ENCODE measurements at regions not wholly inside any gene's neighbourhood (a gene's known extent, or its start where the extent isn't known, plus 50 kb on each side); places are given as distances from the start of the nearest gene placed in this dataset.
A peak's percentile ranks its signal among the peaks of the same experiment; 100 is the strongest.

DNA sequence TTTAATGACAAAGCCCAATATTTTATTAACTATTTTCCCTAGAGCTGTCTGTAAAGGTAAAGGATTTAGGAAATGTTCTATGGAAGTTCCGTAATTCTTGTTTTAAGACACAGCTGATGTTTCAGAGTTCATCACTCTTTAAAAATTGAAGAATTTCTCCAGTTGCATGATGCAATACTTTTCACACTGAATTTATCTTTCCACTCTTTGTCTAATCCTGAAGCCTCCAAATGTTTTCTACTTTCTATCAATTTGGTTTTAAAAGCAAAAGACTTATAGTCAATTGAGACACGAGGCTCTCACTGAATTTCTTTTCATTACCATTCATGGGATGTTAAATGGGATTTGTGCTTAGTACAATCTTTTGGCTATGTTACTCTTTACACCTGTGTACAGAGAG, 223.2 kb downstream of the TDRD15 start:
- H3K4me3 ChIP-seq (ENCODE audit: low read length): no peak overlapping the region
- TF ChIP-seq, protein P1, sequence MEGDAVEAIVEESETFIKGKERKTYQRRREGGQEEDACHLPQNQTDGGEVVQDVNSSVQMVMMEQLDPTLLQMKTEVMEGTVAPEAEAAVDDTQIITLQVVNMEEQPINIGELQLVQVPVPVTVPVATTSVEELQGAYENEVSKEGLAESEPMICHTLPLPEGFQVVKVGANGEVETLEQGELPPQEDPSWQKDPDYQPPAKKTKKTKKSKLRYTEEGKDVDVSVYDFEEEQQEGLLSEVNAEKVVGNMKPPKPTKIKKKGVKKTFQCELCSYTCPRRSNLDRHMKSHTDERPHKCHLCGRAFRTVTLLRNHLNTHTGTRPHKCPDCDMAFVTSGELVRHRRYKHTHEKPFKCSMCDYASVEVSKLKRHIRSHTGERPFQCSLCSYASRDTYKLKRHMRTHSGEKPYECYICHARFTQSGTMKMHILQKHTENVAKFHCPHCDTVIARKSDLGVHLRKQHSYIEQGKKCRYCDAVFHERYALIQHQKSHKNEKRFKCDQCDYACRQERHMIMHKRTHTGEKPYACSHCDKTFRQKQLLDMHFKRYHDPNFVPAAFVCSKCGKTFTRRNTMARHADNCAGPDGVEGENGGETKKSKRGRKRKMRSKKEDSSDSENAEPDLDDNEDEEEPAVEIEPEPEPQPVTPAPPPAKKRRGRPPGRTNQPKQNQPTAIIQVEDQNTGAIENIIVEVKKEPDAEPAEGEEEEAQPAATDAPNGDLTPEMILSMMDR (IDR thresholded peaks at IDR 0.05; ENCODE audit: insufficient read depth, low read depth, low read length, missing control alignments): no peak
- no peak for DNase-seq (ENCODE audit: low read depth)

DNA sequence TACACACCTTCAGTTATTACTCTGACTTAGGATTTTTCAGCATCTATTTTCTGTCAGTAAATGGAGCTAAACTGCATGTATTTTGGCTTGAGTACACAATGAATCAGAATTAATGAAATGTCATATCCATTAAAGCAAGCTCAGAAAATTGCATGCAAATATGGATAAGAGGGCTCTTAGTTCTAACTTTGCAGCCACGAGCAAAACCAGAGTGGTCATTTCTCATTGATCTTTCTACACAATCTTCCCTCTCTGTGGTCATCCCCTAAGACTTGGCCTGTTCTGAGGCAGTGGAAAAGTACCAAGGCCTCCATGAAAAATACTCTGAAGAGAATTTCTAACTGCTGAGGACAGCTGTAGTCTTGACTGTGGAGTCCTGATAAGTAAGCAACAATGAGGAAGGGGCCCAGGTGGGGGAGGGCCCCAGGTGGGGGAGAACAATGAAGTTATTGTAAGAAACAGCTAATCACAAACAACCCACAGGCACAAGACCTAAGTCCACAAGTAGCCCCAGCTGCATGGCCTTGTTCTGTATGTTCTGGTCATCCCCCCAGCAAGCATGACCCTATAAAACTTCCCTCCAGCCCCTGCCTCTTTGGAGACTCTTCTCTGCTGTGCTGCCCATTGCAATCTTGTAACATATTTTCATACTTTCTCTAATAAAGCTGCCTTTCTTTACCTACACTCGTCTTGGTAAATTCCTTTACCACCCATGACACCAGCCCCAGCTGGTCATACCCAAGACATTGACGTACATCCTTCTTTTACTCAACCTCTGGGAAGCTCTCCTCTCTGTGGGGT, 230.3 kb downstream of the TDRD15 start:
- H3K4me3 ChIP-seq (ENCODE audit: low read length): no peak overlapping the region
- TF ChIP-seq, protein P1 (IDR thresholded peaks at IDR 0.05; ENCODE audit: insufficient read depth, low read depth, low read length, missing control alignments): no peak
- no peak for DNase-seq (ENCODE audit: low read depth)

DNA sequence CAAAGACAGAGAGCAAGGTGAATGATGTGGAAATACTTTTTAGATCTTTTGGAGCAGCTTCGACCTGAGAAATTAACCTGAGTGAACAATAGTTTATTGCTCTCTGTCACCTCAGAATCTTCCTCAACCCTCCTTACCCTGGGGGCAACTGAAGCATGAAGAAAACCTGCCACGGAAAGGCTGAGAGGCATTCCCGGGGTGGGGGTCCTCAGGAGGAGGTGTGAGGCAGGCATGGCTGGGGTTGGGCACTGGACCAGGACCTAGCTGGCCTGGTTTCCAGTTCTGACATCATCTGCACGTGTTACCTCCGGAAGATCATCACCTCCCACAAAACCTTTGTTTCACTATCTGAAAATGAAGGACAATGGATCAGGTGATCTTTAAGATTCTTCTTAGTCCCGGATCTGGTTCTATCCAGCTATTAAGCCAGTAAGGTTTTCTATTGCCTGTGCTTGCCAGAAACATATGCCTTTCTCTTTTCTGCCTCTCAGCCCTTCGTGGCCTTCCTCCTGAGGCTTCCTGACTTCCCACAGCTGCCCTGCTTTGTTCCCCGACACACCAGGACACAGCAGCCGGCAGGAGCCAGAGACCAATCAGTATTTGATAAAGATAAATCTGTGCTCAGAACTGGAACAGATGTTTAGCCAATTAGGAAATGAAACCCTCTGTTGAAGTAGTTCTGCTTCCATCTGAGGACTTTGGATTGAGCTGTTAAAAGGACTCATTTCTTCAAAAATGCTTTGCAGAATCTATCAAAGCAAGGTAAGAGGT, 232.5 kb downstream of the TDRD15 start:
- no peak for DNase-seq (ENCODE audit: low read depth)
- no peak overlapping the region for H3K4me3 ChIP-seq (ENCODE audit: low read length)
- TF ChIP-seq, protein P1 (IDR thresholded peaks at IDR 0.05; ENCODE audit: insufficient read depth, low read depth, low read length, missing control alignments): no peak

DNA sequence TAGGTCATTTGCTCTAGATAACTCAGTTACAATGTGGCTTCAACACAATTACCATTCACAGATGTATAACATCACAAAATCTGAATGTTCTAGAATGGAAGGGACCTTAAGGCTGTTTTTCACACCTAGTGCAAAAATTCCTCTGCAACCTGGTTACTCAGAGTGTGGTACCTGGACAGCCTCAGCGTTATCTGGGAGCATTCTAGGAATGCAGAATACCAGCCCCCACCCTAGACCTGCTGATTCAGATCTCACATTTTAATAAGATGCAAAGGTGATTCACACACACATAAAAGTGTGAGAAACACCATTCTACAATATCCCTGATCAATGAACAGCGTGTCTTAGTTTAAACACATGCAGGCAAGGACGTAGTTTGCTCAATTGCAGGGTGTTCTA, 233.1 kb downstream of the TDRD15 start:
- DNase-seq (ENCODE audit: low read depth): no peak
- no peak overlapping the region for H3K4me3 ChIP-seq (ENCODE audit: low read length)
- TF ChIP-seq, protein P1 (IDR thresholded peaks at IDR 0.05; ENCODE audit: insufficient read depth, low read depth, low read length, missing control alignments): no peak

DNA sequence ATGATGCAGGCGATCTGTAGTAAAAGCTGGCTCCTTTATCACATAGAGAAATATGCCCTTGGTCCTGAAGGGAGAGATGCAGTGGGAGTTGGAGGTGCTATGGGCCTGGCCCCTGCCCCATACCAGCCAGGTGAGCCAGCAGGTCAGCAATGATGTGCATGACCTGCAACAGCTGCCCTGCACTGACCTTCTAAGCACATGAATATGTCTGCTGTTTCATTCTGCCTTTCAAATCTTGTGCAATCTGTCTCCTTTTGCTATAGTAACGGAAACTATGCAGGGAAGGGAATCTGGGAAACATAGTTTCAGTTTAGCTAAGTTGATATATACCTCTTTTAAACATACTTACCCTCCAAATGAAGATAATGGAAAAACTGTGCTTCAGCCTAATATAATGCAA, 235.2 kb downstream of the TDRD15 start:
- DNase-seq (ENCODE audit: low read depth): no peak
- TF ChIP-seq, protein P1 (IDR thresholded peaks at IDR 0.05; ENCODE audit: insufficient read depth, low read depth, low read length, missing control alignments): no peak
- H3K4me3 ChIP-seq (ENCODE audit: low read length): no peak overlapping the region

DNA sequence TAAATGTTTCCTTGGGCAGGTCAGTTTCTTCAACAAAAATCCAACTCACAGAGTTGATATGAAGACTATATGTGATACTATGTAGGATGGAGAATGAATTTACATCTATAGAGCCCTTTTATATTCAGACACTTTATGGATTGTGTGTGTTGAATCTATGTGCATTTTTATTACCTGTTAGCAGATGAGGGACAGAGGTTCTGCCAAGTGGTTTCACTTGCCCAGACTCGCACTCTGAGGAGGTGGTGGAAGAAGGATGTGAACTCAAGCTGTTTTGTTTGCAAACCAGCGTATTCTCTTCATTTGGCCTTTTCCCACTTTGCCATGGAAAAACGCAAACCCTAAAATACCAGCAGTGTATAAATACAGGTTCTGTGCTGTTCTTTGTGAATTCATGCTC, 237.6 kb downstream of the TDRD15 start:
- H3K4me3 ChIP-seq (ENCODE audit: low read length): no peak overlapping the region
- peak; percentile 6 for DNase-seq (ENCODE audit: low read depth)
- TF ChIP-seq, protein P1 (IDR thresholded peaks at IDR 0.05; ENCODE audit: insufficient read depth, low read depth, low read length, missing control alignments): no peak

Measured in epithelial cell of esophagus (primary cell).